ENCODE measurements at regions not wholly inside any gene's neighbourhood (a gene's known extent, or its start where the extent isn't known, plus 50 kb on each side); places are given as distances from the start of the nearest gene placed in this dataset.
"Not testable (repeated sequence)": the region's sequence is repeated elsewhere in the genome, so short reads cannot be mapped to it uniquely, and the experiment has no call there.

GRCh38 chrY:20891440-20892160 is 135.7 kb downstream of the RPS4Y2 start:
- H3K4me3 ChIP-seq (ENCODE audit: low read length in 3 of 3): no peak overlapping the region
- no peak overlapping the region for H3K27ac ChIP-seq (ENCODE audit: low read depth in 2 of 2, low read length in 2 of 2)
- TF ChIP-seq CTCF (IDR thresholded peaks at IDR 0.05; ENCODE audit: borderline replicate concordance, extremely low read depth, insufficient read depth): no peak
- no peak for FAIRE-seq
- H3K9ac ChIP-seq (ENCODE audit: low read length in 3 of 3): no peak overlapping the region
- no peaks in the 10 kb centered on the region for H3K9me3 ChIP-seq (ENCODE audit: control insufficient read depth in 2 of 3, insufficient read depth in 1 of 3, low read length in 3 of 3)
- no peaks in the 10 kb centered on the region for H3K27me3 ChIP-seq (ENCODE audit: control insufficient read depth, insufficient read depth, low read length)
- DNase-seq: no peak
- intact Hi-C loops (cut with DNase I): no loop called here
- H3K36me3 ChIP-seq (ENCODE audit: control insufficient read depth in 2 of 3, insufficient read depth in 3 of 3, low read length in 3 of 3): no peaks in the 10 kb centered on the region
- no peaks in the 10 kb centered on the region for H3K4me1 ChIP-seq (ENCODE audit: control insufficient read depth in 2 of 3, insufficient read depth in 2 of 3, low read depth in 1 of 3, low read length in 3 of 3)

- H3K9ac ChIP-seq (ENCODE audit: low read length in 3 of 3); H3K4me1 ChIP-seq (ENCODE audit: control insufficient read depth in 2 of 3, insufficient read depth in 2 of 3, low read depth in 1 of 3, low read length in 3 of 3); H3K4me3 ChIP-seq (ENCODE audit: low read length in 3 of 3); DNase-seq; H3K27me3 ChIP-seq (ENCODE audit: control insufficient read depth, insufficient read depth, low read length); FAIRE-seq; H3K36me3 ChIP-seq (ENCODE audit: control insufficient read depth in 2 of 3, insufficient read depth in 3 of 3, low read length in 3 of 3); H3K9me3 ChIP-seq (ENCODE audit: control insufficient read depth in 2 of 3, insufficient read depth in 1 of 3, low read length in 3 of 3); H3K27ac ChIP-seq (ENCODE audit: low read depth in 2 of 2, low read length in 2 of 2); intact Hi-C loops (cut with DNase I): not testable (repeated sequence)
These were observed 169.6 kb downstream of the RPS4Y2 start for GRCh38 chrY:20925350-20926091.

GRCh38 chrY:20929691-20930342 is 173.9 kb downstream of the RPS4Y2 start:
- no peak overlapping the region for H3K9ac ChIP-seq (ENCODE audit: low read length in 3 of 3)
- no peak for TF ChIP-seq CTCF (IDR thresholded peaks at IDR 0.05; ENCODE audit: borderline replicate concordance, extremely low read depth, insufficient read depth)
- no peaks in the 10 kb centered on the region for H3K27me3 ChIP-seq (ENCODE audit: control insufficient read depth, insufficient read depth, low read length)
- no peak overlapping the region for H3K27ac ChIP-seq (ENCODE audit: low read depth in 2 of 2, low read length in 2 of 2)
- DNase-seq: no peak
- no peak overlapping the region for H3K4me3 ChIP-seq (ENCODE audit: low read length in 3 of 3)
- FAIRE-seq: no peak
- intact Hi-C loops (cut with DNase I): no loop called here
- no peaks in the 10 kb centered on the region for H3K4me1 ChIP-seq (ENCODE audit: control insufficient read depth in 2 of 3, insufficient read depth in 2 of 3, low read depth in 1 of 3, low read length in 3 of 3)
- H3K36me3 ChIP-seq (ENCODE audit: control insufficient read depth in 2 of 3, insufficient read depth in 3 of 3, low read length in 3 of 3): no peaks in the 10 kb centered on the region
- no peaks in the 10 kb centered on the region for H3K9me3 ChIP-seq (ENCODE audit: control insufficient read depth in 2 of 3, insufficient read depth in 1 of 3, low read length in 3 of 3)

GRCh38 chrY:20936709-20937251 is 180.9 kb downstream of the RPS4Y2 start:
- DNase-seq; H3K4me1 ChIP-seq (ENCODE audit: control insufficient read depth in 2 of 3, insufficient read depth in 2 of 3, low read depth in 1 of 3, low read length in 3 of 3); H3K4me3 ChIP-seq (ENCODE audit: low read length in 3 of 3); intact Hi-C loops (cut with DNase I); FAIRE-seq; H3K9me3 ChIP-seq (ENCODE audit: control insufficient read depth in 2 of 3, insufficient read depth in 1 of 3, low read length in 3 of 3); H3K9ac ChIP-seq (ENCODE audit: low read length in 3 of 3); H3K27me3 ChIP-seq (ENCODE audit: control insufficient read depth, insufficient read depth, low read length); H3K36me3 ChIP-seq (ENCODE audit: control insufficient read depth in 2 of 3, insufficient read depth in 3 of 3, low read length in 3 of 3); H3K27ac ChIP-seq (ENCODE audit: low read depth in 2 of 2, low read length in 2 of 2): not testable (repeated sequence)
